MM.1S (cell line): ENCODE measurements at regions not wholly inside any gene's neighbourhood (a gene's known extent, or its start where the extent isn't known, plus 50 kb on each side); places are given as distances from the start of the nearest gene placed in this dataset.

Experiments used
- DNase-seq: peaks from one replicate; pipeline ENCODE4 v3.0.0-alpha.2; 2015
- H2AFZ ChIP-seq: fragments of 300-600 bp; sonication (generic); 2 replicates; pipeline ENCODE4 v1.6.0; 2016; ENCODE audit warnings: antibody characterized with exemption, low read length
- H3F3A ChIP-seq: fragments of 300-600 bp; sonication (generic); 2 replicates; pipeline ENCODE4 v1.6.1; 2016; ENCODE audit warnings: mild to moderate bottlenecking, antibody characterized with exemption, low read length, moderate library complexity, mixed read lengths; ENCODE audit not compliant: insufficient read depth
- H3K27ac ChIP-seq: fragments of 300-600 bp; sonication (generic); 2 replicates; pipeline ENCODE4 v1.5.1; 2016; ENCODE audit warnings: mild to moderate bottlenecking, low read length
- H3K27me3 ChIP-seq: fragments of 300-600 bp; sonication (generic); replicated peaks from 2 replicates; pipeline ENCODE4 v1.6.0; 2016; ENCODE audit warnings: low read length; ENCODE audit not compliant: insufficient read depth
- H3K36me3 ChIP-seq: fragments of 300-600 bp; sonication (generic); replicated peaks from 2 replicates; pipeline ENCODE4 v1.6.1; 2016; ENCODE audit warnings: mild to moderate bottlenecking, low read length, mixed read lengths; ENCODE audit not compliant: insufficient read depth
- H3K4me1 ChIP-seq: fragments of 300-600 bp; sonication (generic); 2 replicates; pipeline ENCODE4 v1.6.1; 2016; ENCODE audit warnings: low read length, mixed read lengths
- H3K4me2 ChIP-seq: fragments of 300-600 bp; sonication (generic); 2 replicates; pipeline ENCODE4 v1.6.0; 2016; ENCODE audit warnings: low read depth, low read length
- H3K4me3 ChIP-seq: fragments of 300-600 bp; sonication (generic); 2 replicates; pipeline ENCODE4 v1.5.1; 2016; ENCODE audit warnings: low read length, mixed read lengths
- H3K79me2 ChIP-seq: fragments of 300-600 bp; sonication (generic); 2 replicates; pipeline ENCODE4 v1.6.1; 2016; ENCODE audit warnings: mixed run types, low read length, mixed read lengths
- H3K9ac ChIP-seq: fragments of 300-600 bp; sonication (generic); 2 replicates; pipeline ENCODE4 v1.6.1; 2016; ENCODE audit warnings: low read length, mixed read lengths
- H3K9me2 ChIP-seq: fragments of 300-600 bp; sonication (generic); replicated peaks from 2 replicates; pipeline ENCODE4 v1.6.1; 2016; ENCODE audit warnings: mild to moderate bottlenecking, low read length, mixed read lengths; ENCODE audit not compliant: insufficient read depth
- H3K9me3 ChIP-seq: fragments of 300-600 bp; sonication (generic); replicated peaks from 2 replicates; pipeline ENCODE4 v1.6.1; 2016; ENCODE audit warnings: mild to moderate bottlenecking, low read length, mixed read lengths; ENCODE audit not compliant: insufficient read depth
- H4K20me1 ChIP-seq: fragments of 300-600 bp; sonication (generic); 2 replicates; pipeline ENCODE4 v1.6.1; 2016; ENCODE audit warnings: mild to moderate bottlenecking, low read length, moderate library complexity, mixed read lengths; ENCODE audit not compliant: insufficient read depth
- EZH2 ChIP-seq: fragments of 300-600 bp; sonication (generic); optimal IDR thresholded peaks from 2 replicates; pipeline ENCODE3; 2017; ENCODE audit warnings: low read depth, mild to moderate bottlenecking, antibody characterized with exemption, low read length, mixed read lengths
- EZH2phosphoT487 ChIP-seq: fragments of 300-600 bp; sonication (generic); IDR thresholded peaks from 2 replicates; pipeline ENCODE4 v1.6.1; 2018; ENCODE audit warnings: antibody characterized with exemption, low read length
- TF ChIP-seq, protein P1 (sequence below): fragments of 300-600 bp; sonication (generic); IDR thresholded peaks from 2 replicates; pipeline ENCODE4 v1.5.1; 2016; ENCODE audit warnings: antibody characterized with exemption, low read length, mixed read lengths

DNA sequence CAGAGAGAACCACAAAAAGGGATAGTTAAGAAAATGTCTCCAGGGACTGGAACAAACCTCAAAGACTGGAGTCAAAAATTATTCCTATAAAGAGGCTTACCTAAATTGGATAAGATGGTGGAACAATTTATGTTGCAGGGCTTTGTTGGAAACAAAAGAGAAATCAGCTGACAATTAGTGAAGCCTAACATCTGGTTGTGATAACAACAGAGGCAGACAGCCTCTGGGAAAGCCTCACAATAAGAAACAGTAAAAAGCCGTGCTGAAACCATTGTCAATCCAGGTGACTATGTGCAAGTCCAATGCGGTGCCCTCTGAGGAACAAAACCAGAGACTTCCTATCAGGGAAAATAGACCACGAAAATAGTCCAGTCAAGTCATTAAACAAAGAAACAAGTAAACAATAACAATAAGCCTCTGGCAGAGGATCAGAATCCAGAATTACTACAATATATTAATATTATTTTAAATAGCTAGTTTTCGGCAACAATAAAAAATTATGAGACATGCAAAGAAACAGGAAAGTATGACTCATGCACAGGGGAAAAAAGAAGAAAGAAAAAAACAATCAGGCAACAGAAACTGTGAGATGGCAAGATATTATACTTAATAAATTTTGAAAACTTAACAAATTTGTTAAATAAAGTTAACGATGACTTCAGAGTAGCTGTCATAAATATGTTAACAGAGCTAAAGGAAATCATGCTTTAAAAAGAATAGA, 99.7 kb upstream of the RXFP2 start:
- TF ChIP-seq EZH2 (no peak), EZH2phosphoT487 (no peak)
- TF ChIP-seq, protein P1, sequence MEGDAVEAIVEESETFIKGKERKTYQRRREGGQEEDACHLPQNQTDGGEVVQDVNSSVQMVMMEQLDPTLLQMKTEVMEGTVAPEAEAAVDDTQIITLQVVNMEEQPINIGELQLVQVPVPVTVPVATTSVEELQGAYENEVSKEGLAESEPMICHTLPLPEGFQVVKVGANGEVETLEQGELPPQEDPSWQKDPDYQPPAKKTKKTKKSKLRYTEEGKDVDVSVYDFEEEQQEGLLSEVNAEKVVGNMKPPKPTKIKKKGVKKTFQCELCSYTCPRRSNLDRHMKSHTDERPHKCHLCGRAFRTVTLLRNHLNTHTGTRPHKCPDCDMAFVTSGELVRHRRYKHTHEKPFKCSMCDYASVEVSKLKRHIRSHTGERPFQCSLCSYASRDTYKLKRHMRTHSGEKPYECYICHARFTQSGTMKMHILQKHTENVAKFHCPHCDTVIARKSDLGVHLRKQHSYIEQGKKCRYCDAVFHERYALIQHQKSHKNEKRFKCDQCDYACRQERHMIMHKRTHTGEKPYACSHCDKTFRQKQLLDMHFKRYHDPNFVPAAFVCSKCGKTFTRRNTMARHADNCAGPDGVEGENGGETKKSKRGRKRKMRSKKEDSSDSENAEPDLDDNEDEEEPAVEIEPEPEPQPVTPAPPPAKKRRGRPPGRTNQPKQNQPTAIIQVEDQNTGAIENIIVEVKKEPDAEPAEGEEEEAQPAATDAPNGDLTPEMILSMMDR = no peak
- DNase-seq = no peak
- Histone ChIP-seq H3K4me2 (no peak overlapping the region), H3K4me1 (no peaks in the 10 kb centered on the region), H3K36me3 (no peaks in the 10 kb centered on the region), H3K9ac (no peak overlapping the region), H3F3A (no peaks in the 10 kb centered on the region), H3K4me3 (no peak overlapping the region), H3K9me2 (no peaks in the 10 kb centered on the region), H3K9me3 (no peaks in the 10 kb centered on the region), H3K27me3 (no peaks in the 10 kb centered on the region), H2AFZ (no peak overlapping the region), H3K79me2 (no peaks in the 10 kb centered on the region), H4K20me1 (no peaks in the 10 kb centered on the region), H3K27ac (no peak overlapping the region)

DNA sequence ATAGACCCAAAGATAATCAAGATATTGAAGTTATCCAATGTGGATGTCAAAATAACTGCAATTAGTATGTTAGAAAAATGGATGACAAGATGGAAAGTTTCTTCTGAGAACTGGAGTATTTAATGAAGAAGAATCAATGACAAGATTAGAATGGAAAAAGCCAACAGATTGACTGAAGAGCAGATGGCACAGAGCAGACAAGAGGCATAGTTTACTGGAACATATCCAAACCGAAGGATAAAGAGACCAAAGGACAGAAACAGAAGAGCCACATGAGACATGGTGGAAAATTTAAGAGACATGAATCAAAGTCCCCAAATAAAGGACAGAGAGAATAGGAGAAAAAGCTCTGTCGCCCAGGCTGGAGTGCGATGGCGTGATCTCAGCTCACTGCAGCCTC, 89.6 kb upstream of the RXFP2 start:
- no peak overlapping the region for H3K4me2 ChIP-seq

DNA sequence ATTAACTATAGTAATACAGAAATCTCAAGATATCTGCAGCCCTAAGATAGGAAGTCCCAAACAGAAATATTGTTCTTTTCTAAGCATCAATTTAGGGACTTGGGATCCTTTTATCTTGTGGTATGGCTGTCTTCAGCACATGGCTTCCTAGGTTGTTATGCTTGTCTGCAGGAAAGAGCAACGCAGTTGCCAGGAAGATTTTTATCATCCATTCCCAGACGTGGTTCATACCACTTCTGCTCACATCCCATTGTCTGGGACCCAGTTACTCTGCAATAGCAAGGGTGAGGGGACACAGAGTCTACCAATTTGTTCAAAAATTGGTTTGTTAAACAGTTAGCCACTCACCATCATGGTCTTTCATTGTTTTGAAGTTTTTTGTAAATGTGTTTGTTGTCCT, 85.6 kb upstream of the RXFP2 start:
- no peaks in the 10 kb centered on the region for H3F3A ChIP-seq
- H3K79me2 ChIP-seq = no peaks in the 10 kb centered on the region
- H3K9ac ChIP-seq = no peak overlapping the region
- H3K9me2 ChIP-seq = no peaks in the 10 kb centered on the region
- H3K4me3 ChIP-seq = no peak overlapping the region
- H2AFZ ChIP-seq = no peak overlapping the region
- H3K4me2 ChIP-seq = no peak overlapping the region
- no peaks in the 10 kb centered on the region for H3K36me3 ChIP-seq
- H3K4me1 ChIP-seq = no peaks in the 10 kb centered on the region
- no peak overlapping the region for H3K27ac ChIP-seq
- no peaks in the 10 kb centered on the region for H3K9me3 ChIP-seq
- TF ChIP-seq EZH2 (no peak), EZH2phosphoT487 (no peak)
- TF ChIP-seq, protein P1 = no peak
- no peaks in the 10 kb centered on the region for H4K20me1 ChIP-seq
- no peak for DNase-seq
- no peaks in the 10 kb centered on the region for H3K27me3 ChIP-seq

More for the DNA sequence above, 89.6 kb upstream of the RXFP2 start:
- H2AFZ ChIP-seq = no peak overlapping the region
- H3F3A ChIP-seq = no peaks in the 10 kb centered on the region
- H3K27me3 ChIP-seq = no peaks in the 10 kb centered on the region
- no peaks in the 10 kb centered on the region for H3K79me2 ChIP-seq
- H3K9me3 ChIP-seq = no peaks in the 10 kb centered on the region
- H3K36me3 ChIP-seq = no peaks in the 10 kb centered on the region
- no peak overlapping the region for H3K9ac ChIP-seq
- no peak overlapping the region for H3K27ac ChIP-seq
- H4K20me1 ChIP-seq = no peaks in the 10 kb centered on the region
- H3K9me2 ChIP-seq = no peaks in the 10 kb centered on the region
- H3K4me1 ChIP-seq = no peaks in the 10 kb centered on the region
- no peak overlapping the region for H3K4me3 ChIP-seq
- TF ChIP-seq EZH2phosphoT487 (no peak), EZH2 (no peak)
- TF ChIP-seq, protein P1 = no peak
- no peak for DNase-seq
